ENCODE measurements at regions not wholly inside any gene's neighbourhood (a gene's known extent, or its start where the extent isn't known, plus 50 kb on each side); places are given as distances from the start of the nearest gene placed in this dataset.

GRCh38 chr12:70154960-70155589 is 88.2 kb upstream of the CNOT2 start:
- Histone ChIP-seq H3K36me3 (ENCODE audit: control insufficient read depth, insufficient read depth, low read length) (no peaks in the 10 kb centered on the region), H2AFZ (ENCODE audit: low read length) (no peak overlapping the region), H3K4me1 (ENCODE audit: control insufficient read depth, extremely low read depth, insufficient read depth, low read length) (no peaks in the 10 kb centered on the region), H3K4me3 (replicated peaks in 1 of 4; ENCODE audit: control extremely low read depth in 1 of 4, insufficient read depth in 1 of 4, low read depth in 3 of 4, low read length in 4 of 4) (no peak overlapping the region), H3K27ac (ENCODE audit: insufficient read depth, low read length) (no peak overlapping the region), H4K20me1 (ENCODE audit: control insufficient read depth, extremely low read depth, insufficient read depth, low read length) (no peaks in the 10 kb centered on the region), H3K9me3 (ENCODE audit: control insufficient read depth, insufficient read depth, low read depth, low read length) (no peaks in the 10 kb centered on the region), H3K79me2 (ENCODE audit: control insufficient read depth, insufficient read depth, low read length) (no peaks in the 10 kb centered on the region), H3K4me2 (ENCODE audit: extremely low read depth, insufficient read depth, low read length) (no peak overlapping the region), H3K27me3 (ENCODE audit: control insufficient read depth, insufficient read depth, low read length) (no peaks in the 10 kb centered on the region), H3K9ac (ENCODE audit: insufficient read depth, low read length) (no peak overlapping the region)
- no peak for TF ChIP-seq CTCF (conservative IDR thresholded peaks at IDR 0.05 in 1 of 2, IDR thresholded peaks at IDR 0.05 in 1 of 2; ENCODE audit: low read depth in 1 of 2, low read length in 2 of 2)
- TF ChIP-seq EZH2 (IDR thresholded peaks at IDR 0.05; ENCODE audit: low read length, missing control alignments) = no peak
- peak in 1 of 2 donors; percentile 8 for DNase-seq (ENCODE audit: low read depth in 2 of 2)

DNA sequence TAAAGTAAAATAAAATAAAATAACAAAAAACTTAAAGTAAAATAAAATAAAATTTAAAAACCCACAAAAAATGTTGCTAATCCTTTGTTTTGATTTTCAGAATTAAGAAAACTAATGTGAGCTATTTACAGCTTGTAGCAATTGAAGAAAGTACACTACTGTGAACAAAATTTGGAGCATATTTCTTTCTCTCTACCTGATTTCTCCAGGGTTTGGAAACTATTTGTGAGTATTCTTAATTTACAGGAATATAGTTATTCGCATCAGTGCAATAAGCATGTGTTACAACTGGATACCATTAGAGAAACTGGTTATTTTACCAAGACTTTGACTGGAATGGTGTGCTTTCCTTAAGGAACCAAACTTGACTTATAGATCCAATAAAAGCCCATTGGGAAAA is 86.1 kb upstream of the CNOT2 start:
- no peak for DNase-seq (ENCODE audit: low read depth in 2 of 2)
- Histone ChIP-seq H3K4me2 (ENCODE audit: extremely low read depth, insufficient read depth, low read length) (no peak overlapping the region), H3K4me1 (ENCODE audit: control insufficient read depth, extremely low read depth, insufficient read depth, low read length) (no peaks in the 10 kb centered on the region), H3K36me3 (ENCODE audit: control insufficient read depth, insufficient read depth, low read length) (no peaks in the 10 kb centered on the region), H3K9ac (ENCODE audit: insufficient read depth, low read length) (no peak overlapping the region), H3K27me3 (ENCODE audit: control insufficient read depth, insufficient read depth, low read length) (no peaks in the 10 kb centered on the region), H3K4me3 (replicated peaks in 1 of 4; ENCODE audit: control extremely low read depth in 1 of 4, insufficient read depth in 1 of 4, low read depth in 3 of 4, low read length in 4 of 4) (no peak overlapping the region), H2AFZ (ENCODE audit: low read length) (no peak overlapping the region), H3K79me2 (ENCODE audit: control insufficient read depth, insufficient read depth, low read length) (no peaks in the 10 kb centered on the region), H3K9me3 (ENCODE audit: control insufficient read depth, insufficient read depth, low read depth, low read length) (no peaks in the 10 kb centered on the region), H3K27ac (ENCODE audit: insufficient read depth, low read length) (no peak overlapping the region), H4K20me1 (ENCODE audit: control insufficient read depth, extremely low read depth, insufficient read depth, low read length) (no peaks in the 10 kb centered on the region)
- TF ChIP-seq EZH2 (IDR thresholded peaks at IDR 0.05; ENCODE audit: low read length, missing control alignments) = no peak
- TF ChIP-seq CTCF (conservative IDR thresholded peaks at IDR 0.05 in 1 of 2, IDR thresholded peaks at IDR 0.05 in 1 of 2; ENCODE audit: low read depth in 1 of 2, low read length in 2 of 2) = no peak

- Histone ChIP-seq H3K4me2 (ENCODE audit: extremely low read depth, insufficient read depth, low read length) (no peak overlapping the region), H2AFZ (ENCODE audit: low read length) (no peak overlapping the region), H4K20me1 (ENCODE audit: control insufficient read depth, extremely low read depth, insufficient read depth, low read length) (no peaks in the 10 kb centered on the region), H3K27ac (ENCODE audit: insufficient read depth, low read length) (no peak overlapping the region), H3K27me3 (ENCODE audit: control insufficient read depth, insufficient read depth, low read length) (no peaks in the 10 kb centered on the region), H3K9me3 (ENCODE audit: control insufficient read depth, insufficient read depth, low read depth, low read length) (no peaks in the 10 kb centered on the region), H3K79me2 (ENCODE audit: control insufficient read depth, insufficient read depth, low read length) (no peaks in the 10 kb centered on the region), H3K4me1 (ENCODE audit: control insufficient read depth, extremely low read depth, insufficient read depth, low read length) (no peaks in the 10 kb centered on the region), H3K4me3 (replicated peaks in 1 of 4; ENCODE audit: control extremely low read depth in 1 of 4, insufficient read depth in 1 of 4, low read depth in 3 of 4, low read length in 4 of 4) (no peak overlapping the region), H3K9ac (ENCODE audit: insufficient read depth, low read length) (no peak overlapping the region), H3K36me3 (ENCODE audit: control insufficient read depth, insufficient read depth, low read length) (no peaks in the 10 kb centered on the region)
- no peak for DNase-seq (ENCODE audit: low read depth in 2 of 2)
- no peak for TF ChIP-seq CTCF (conservative IDR thresholded peaks at IDR 0.05 in 1 of 2, IDR thresholded peaks at IDR 0.05 in 1 of 2; ENCODE audit: low read depth in 1 of 2, low read length in 2 of 2)
- TF ChIP-seq EZH2 (IDR thresholded peaks at IDR 0.05; ENCODE audit: low read length, missing control alignments) = no peak
These were observed 77.8 kb upstream of the CNOT2 start for GRCh38 chr12:70165450-70165849.

Data from fibroblast of lung (primary cell).